Smooth muscle cell (in vitro differentiated cells): ENCODE measurements at regions not wholly inside any gene's neighbourhood (a gene's known extent, or its start where the extent isn't known, plus 50 kb on each side); places are given as distances from the start of the nearest gene placed in this dataset.

Source experiments
- DNase-seq: peaks from one replicate; lab custom pipeline; 2025; ENCODE audit not compliant: unreplicated experiment; lab: John Stamatoyannopoulos, UW
- H2AFZ ChIP-seq: fragments of 200-600 bp; sonication (generic); 2 replicates; pipeline ENCODE4 v1.6.0; 2016; ENCODE audit warnings: antibody characterized with exemption, low read depth, mild to moderate bottlenecking
- H3F3A ChIP-seq: fragments of 200-600 bp; sonication (generic); 2 replicates; pipeline ENCODE4 v1.6.0; 2017; ENCODE audit warnings: antibody characterized with exemption, low read depth
- H3K27ac ChIP-seq: fragments of 200-600 bp; sonication (generic); 2 replicates; pipeline ENCODE4 v1.5.1; 2016; ENCODE audit warnings: low read depth, mild to moderate bottlenecking
- H3K27me3 ChIP-seq: fragments of 200-600 bp; sonication (generic); 2 replicates; pipeline ENCODE4 v1.6.1; 2016; ENCODE audit warnings: low read depth, mild to moderate bottlenecking
- H3K36me3 ChIP-seq: fragments of 200-600 bp; sonication (generic); 2 replicates; pipeline ENCODE4 v1.5.1; 2016; ENCODE audit warnings: low read depth
- H3K4me1 ChIP-seq: fragments of 200-600 bp; sonication (generic); 2 replicates; pipeline ENCODE4 v1.5.1; 2016; ENCODE audit warnings: low read depth
- H3K4me2 ChIP-seq: fragments of 200-600 bp; sonication (generic); 2 replicates; pipeline ENCODE4 v1.6.0; 2016; ENCODE audit warnings: mild to moderate bottlenecking
- H3K4me3 ChIP-seq: fragments of 200-600 bp; sonication (generic); 2 replicates; pipeline ENCODE4 v1.5.1; 2016; ENCODE audit warnings: mild to moderate bottlenecking
- H3K79me2 ChIP-seq: fragments of 200-600 bp; sonication (generic); 2 replicates; pipeline ENCODE4 v1.6.0; 2016; ENCODE audit warnings: low read depth, mild to moderate bottlenecking
- H3K9ac ChIP-seq: fragments of 200-600 bp; sonication (generic); 2 replicates; pipeline ENCODE4 v1.6.0; 2016; ENCODE audit warnings: low read depth
- H3K9me3 ChIP-seq: fragments of 200-600 bp; sonication (generic); replicated peaks from 2 replicates; pipeline ENCODE4 v1.5.1; 2016; ENCODE audit warnings: low read depth
- H4K20me1 ChIP-seq: fragments of 200-600 bp; sonication (generic); 2 replicates; pipeline ENCODE4 v1.6.0; 2016; ENCODE audit warnings: low read depth
- CTCF ChIP-seq: fragments of 200-600 bp; sonication (generic); IDR thresholded peaks from 2 replicates; pipeline ENCODE4 v1.5.1; 2017; ENCODE audit warnings: borderline replicate concordance, mild to moderate bottlenecking, antibody characterized with exemption; ENCODE audit not compliant: insufficient read depth, poor library complexity, severe bottlenecking
- WGBS: methylation state at CpG from one replicate; pipeline ENCODE4 v1.1.7; 2016; ENCODE audit warnings: low lambda C conversion rate; 5-methylcytosine and 5-hydroxymethylcytosine counted together

GRCh38 chr12:28121433-28121832 lies 68.8 kb upstream of the CCDC91 start:
- Histone ChIP-seq H3K9me3 (no peaks in the 10 kb centered on the region), H3K36me3 (no peaks in the 10 kb centered on the region), H3K4me3 (no peak overlapping the region), H4K20me1 (no peaks in the 10 kb centered on the region), H3K79me2 (no peaks in the 10 kb centered on the region), H3K9ac (peak overlapping the region; percentile 16), H2AFZ (peak overlapping the region; percentile 68), H3K4me1 (peaks cover 9% of the 10 kb centered on the region), H3F3A (no peaks in the 10 kb centered on the region), H3K4me2 (peak overlapping the region; percentile 66), H3K27me3 (no peaks in the 10 kb centered on the region), H3K27ac (peak overlapping the region; percentile 67)
- no peak for DNase-seq
- 97% methylated on average over 1 of the region's 1 CpG for WGBS
- no peak for TF ChIP-seq CTCF

- no peak for TF ChIP-seq CTCF
- Histone ChIP-seq H3K4me3 (no peak overlapping the region), H2AFZ (peak overlapping the region; percentile 68), H3K4me1 (peaks cover 9% of the 10 kb centered on the region), H3K79me2 (no peaks in the 10 kb centered on the region), H3K27me3 (no peaks in the 10 kb centered on the region), H3K9ac (peak overlapping the region; percentile 16), H3K4me2 (peak overlapping the region; percentile 66), H3K9me3 (no peaks in the 10 kb centered on the region), H3F3A (no peaks in the 10 kb centered on the region), H3K27ac (peak overlapping the region; percentile 67), H4K20me1 (no peaks in the 10 kb centered on the region), H3K36me3 (no peaks in the 10 kb centered on the region)
- WGBS: 74% methylated on average over 4 of the region's 4 CpGs
- DNase-seq: no peak
Observed at GRCh38 chr12:28121899-28122655, 68.2 kb upstream of the CCDC91 start.

GRCh38 chr12:28122756-28123155 lies 67.5 kb upstream of the CCDC91 start:
- H3K36me3 ChIP-seq: no peaks in the 10 kb centered on the region
- WGBS: 98% methylated on average over 3 of the region's 3 CpGs
- no peak overlapping the region for H2AFZ ChIP-seq
- no peaks in the 10 kb centered on the region for H3K79me2 ChIP-seq
- peak overlapping the region; percentile 0 for H3K27ac ChIP-seq
- no peaks in the 10 kb centered on the region for H3K27me3 ChIP-seq
- DNase-seq: no peak
- no peak overlapping the region for H3K4me2 ChIP-seq
- no peaks in the 10 kb centered on the region for H3K9me3 ChIP-seq
- H3F3A ChIP-seq: no peaks in the 10 kb centered on the region
- H3K4me3 ChIP-seq: no peak overlapping the region
- TF ChIP-seq CTCF: no peak
- no peaks in the 10 kb centered on the region for H4K20me1 ChIP-seq
- no peak overlapping the region for H3K9ac ChIP-seq
- H3K4me1 ChIP-seq: peaks cover 9% of the 10 kb centered on the region

GRCh38 chr12:28127455-28127854 lies 62.8 kb upstream of the CCDC91 start:
- peak overlapping the region; percentile 52 for H3K9ac ChIP-seq
- H3K4me2 ChIP-seq: no peak overlapping the region
- WGBS: 79% methylated on average over 3 of the region's 3 CpGs
- H3K27ac ChIP-seq: peak overlapping the region; percentile 100
- H3K9me3 ChIP-seq: no peaks in the 10 kb centered on the region
- H3K4me1 ChIP-seq: peaks cover 20% of the 10 kb centered on the region
- H2AFZ ChIP-seq: no peak overlapping the region
- no peaks in the 10 kb centered on the region for H3K79me2 ChIP-seq
- DNase-seq: no peak
- no peak overlapping the region for H3K4me3 ChIP-seq
- no peaks in the 10 kb centered on the region for H4K20me1 ChIP-seq
- H3K36me3 ChIP-seq: no peaks in the 10 kb centered on the region
- H3F3A ChIP-seq: peaks cover 20% of the 10 kb centered on the region
- H3K27me3 ChIP-seq: no peaks in the 10 kb centered on the region
- TF ChIP-seq CTCF: no peak
